Stimulated activated CD4-positive, alpha-beta T cell treated with anti-CD3 and anti-CD28 coated beads, Interleukin-1b, Interleukin-23, amount 100 ng/mL, for 1 hour (primary cell): ENCODE measurements at regions not wholly inside any gene's neighbourhood (a gene's known extent, or its start where the extent isn't known, plus 50 kb on each side); places are given as distances from the start of the nearest gene placed in this dataset.

Experiments used
- DNase-seq, 2 donors: peaks; one replicate each; pipeline ENCODE4 v3.0.0-alpha.2; 2020; ENCODE audit warnings: low read depth in 2 of 2

DNA sequence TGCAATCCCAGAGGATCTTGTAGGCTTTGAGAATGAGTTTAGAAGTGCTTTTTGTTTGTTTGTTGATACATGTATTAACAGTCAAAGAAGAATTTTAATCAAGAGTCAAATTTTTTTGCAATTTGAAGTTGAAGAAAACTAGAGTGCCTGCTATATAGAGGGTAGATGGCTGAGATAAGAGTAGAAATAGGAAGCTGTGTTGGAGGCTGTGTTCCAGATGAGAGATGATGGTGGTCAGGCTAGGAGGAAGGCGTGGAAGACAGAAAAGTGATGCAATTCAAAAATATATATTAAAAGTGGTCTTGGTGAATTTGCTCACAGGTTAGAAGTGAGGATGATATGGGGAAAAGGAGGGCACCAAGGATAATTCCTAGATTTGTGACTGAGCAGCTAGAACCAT lies 978.3 kb downstream of the BCL11A start:
- DNase-seq: no peak

DNA sequence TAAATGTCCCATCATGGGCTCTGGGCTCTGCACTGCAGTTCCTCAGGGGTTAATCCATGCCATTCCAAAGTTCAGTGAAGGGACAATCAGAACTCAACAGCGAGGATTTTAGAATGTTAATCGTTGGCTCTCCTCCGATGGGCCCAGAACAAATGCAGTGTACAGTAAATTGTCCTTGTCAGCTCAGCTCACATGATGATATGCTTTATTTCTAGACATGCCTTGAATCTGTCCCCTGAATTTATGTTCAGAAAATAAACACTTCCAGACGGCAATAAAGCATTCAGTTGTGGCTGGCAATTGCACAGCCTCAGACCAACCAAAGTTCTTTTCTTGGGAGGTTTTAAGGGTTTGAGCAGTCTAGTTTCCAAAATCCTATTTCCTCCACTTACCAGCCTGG lies 981.2 kb downstream of the BCL11A start:
- DNase-seq: no peak

DNA sequence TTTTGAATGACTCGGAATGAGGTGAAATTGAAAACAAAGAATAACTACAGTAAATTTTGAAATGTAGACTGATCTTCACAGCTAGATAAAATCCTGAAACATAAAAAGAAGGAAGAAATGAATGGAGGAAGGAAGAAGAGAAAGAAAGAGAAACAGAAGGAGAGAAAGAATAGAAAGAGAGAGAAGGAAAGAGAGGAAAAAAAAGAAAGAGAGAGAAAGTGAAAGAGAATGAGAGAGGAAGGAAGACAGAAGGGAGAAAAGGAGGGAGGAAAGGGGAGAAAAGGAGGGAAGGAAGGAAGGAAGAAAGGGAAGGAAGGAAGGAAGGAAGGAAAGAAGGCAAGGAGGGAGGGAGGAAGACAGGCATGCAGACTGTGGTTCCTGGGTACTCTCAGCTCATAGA lies 982.6 kb downstream of the BCL11A start:
- no peak for DNase-seq

DNA sequence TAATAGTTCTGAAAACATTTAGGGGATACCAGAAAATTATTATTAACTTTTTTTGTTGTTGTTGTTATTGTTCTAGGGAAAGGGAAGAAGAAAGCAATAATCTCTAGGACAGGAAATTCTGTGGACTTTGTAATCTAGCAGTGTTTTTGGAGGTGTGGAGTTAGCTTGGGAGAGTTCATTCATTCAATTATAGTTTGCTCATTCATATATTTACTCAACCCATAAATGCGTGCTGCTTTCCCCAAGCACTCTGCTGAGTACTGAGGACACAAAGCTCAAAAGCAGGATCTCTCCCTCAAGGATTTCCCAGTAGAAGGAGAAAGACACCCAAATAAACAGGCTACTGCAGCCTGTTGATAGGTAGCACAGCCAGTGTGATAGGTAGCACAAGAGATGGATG lies 984.3 kb downstream of the BCL11A start:
- DNase-seq: no peak

DNA sequence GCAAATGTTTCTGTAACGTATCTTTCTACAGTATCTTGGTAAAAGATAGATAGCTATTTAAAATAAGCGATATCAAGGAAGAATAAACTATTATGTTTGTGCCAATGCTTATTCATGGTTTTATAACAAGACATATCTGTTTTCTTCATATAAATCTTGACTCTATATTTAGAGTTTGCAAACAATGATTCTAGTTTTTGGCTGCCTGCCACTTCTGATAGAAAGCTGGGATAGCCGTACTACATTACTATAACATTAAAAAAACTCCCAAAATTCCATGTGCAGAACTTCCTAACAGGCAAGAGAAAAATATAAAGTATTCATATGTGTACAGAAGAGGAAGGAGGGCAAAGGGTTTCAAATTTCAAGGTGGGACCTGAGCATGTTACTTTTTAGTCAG lies 985.0 kb downstream of the BCL11A start:
- DNase-seq: no peak

DNA sequence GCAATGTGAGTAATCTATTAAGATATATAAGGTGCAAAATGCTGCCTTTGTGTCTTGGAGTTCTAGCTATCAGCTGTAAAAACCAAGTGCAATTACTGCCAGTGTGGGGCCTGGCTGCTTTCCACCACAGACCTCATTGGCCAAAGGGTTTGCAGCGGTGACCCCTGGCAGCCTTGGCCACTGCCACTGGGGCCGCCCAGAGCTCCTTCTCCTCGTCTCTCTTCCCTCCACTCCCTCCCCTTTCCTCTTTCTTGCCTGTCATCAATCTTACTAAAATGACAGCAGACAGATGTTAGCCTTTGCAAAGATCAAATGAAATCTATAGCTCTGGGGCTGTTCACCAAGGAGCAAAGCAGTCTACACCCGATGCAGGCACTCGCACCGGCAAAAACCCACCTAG lies 986.3 kb downstream of the BCL11A start:
- DNase-seq: no peak

DNA sequence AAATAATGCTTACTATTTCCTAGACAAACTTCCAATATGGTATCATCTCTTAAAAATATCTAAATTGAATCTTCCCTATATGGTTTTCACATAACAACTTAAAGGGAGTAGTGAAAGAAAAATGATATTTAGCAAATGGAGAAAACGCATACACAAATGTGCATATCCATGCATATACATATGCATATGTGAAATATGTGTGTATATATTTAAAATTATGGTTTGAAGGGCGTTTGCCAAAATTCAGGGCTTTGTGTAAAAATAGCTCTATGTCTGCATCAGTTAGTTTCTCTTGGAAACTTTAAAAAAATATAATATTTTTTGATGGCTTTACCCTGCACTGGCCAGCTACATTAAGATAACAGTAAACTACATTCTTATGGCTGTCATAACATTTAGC lies 986.7 kb downstream of the BCL11A start:
- no peak for DNase-seq

DNA sequence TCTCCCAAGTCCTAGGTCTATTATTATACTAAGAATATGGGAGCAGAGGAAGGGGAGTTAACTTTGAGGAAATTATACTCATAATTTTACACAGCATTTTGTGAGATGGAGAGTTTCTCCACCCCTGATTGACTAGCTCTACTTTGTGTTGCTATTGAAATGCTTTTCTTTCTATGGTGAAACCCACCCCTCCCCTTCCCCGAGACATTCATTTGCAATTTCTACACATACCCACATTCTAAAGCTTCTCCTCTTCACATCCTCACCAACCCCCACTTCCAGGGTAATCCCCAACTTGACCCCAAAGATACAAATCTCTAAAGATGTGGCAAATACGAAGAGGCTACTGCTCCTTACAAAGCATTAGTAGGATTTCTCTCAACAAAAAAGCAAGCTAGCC lies 992.2 kb downstream of the BCL11A start:
- no peak for DNase-seq

DNA sequence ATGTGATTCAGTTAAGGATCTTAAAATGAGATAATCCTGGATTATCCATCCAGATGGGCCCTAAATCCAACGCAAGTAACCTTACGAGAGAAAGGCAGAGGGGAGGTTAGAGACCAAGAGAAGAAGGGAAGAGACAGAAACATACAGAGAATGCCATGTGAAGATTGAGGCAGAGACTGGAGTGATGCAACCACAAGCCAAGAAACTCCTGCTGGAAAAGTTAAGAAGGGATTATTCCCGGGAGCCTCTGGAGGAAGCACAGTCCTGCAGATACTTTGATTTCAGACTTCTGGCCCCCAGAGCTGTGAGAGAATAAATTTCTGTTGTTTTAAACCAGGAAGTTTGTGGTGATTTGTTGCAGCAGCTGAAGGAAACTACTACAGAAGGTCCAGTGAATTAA lies 992.7 kb downstream of the BCL11A start:
- no peak for DNase-seq

DNA sequence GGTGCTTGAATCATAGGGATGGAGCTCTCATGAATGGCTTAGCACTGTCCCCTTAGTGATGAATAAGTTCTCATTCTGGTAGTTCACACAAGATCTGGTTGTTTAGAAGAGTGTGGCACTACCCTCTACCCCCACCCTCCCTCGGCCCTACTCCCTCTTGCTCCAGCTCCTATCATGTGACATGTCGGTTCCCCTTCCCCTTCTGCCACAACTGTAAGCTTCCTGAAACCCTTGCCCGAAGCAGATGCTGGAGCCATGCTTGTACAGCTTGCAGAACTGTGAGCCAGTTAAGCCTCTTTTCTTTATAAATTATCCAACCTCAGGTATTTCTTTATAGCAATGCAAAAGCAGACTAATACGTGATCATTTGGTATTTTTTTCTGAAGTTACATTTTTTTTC lies 1012.6 kb downstream of the BCL11A start:
- DNase-seq: no peak

DNA sequence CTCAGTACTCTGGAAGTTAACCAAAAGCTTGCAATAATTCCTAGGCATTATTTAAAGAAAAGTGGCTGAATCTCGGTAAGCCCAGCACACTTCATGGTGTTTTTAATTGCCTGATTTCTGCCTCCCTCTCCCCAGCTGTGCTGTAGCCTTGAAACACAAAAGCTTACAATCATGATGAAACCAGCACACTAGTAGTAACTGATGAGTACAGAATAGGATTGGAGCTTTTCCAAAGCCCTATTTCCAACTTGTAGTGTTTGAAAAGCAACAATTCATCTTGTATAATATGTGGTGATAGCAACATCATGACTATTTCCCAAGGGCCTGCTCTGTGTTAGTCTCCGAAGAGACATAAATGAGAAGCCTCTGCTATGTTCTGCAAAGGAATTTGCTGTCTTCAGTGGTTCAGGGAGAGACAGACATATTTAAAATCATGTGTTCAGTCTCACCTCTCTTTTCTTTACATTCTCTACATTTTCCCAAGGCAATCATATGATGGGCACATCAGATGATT lies 1015.0 kb downstream of the BCL11A start:
- DNase-seq: no peak

DNA sequence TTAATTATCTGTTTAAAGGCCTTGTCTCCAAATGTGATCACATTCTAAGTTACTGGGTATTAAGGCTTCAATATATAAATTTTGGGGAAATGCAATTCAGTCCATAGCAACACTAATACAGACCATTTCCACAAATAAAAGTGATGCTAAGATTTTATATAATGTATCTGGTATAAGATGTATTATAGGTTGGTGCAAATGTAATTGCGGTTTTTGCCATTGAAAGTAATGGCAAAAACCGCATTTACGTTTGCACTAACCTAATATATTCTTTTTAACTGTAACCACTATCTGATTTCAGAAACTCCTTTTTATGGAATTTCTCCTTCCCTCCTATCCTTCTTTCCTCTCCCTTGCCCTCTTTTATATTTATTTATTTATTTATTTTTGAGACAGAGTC lies 1020.6 kb downstream of the BCL11A start:
- no peak for DNase-seq

DNA sequence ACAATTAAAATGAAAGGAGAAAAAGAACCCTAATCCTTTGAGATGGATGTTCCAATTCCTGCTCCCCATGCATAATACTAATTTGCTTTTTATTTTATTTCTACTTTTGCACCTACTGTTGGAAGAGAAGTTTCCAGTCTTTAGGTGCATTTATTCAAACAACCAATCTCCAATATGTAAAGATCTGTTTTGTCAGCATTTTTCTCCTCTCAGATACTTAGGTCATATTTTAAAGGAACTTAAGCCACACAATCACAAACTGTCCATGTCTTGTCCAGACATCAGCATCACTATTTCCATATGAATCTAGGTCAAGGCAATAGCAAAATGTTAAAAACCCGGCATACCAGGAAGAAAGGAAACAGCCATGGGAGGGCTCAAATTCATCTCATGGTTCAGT lies 1023.2 kb downstream of the BCL11A start:
- DNase-seq: no peak

DNA sequence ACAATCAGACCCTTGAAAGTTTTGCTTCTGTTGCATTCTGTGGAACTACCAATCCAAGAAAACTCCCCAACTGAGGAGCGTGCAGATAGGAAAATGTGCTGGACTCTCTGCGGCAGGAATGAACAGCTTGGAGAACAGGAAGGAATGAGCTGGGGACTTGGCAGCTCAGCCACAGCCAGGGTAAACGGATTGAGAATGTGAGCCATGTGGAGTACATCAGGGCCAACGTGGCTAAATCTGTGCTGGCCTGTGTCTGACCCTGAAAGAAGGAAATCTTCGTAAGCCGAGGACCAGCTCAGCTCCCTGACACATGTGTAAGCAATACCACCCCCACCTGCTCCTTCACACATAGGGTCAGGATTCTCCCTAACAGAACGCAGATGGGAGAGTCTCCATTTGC lies 1023.7 kb downstream of the BCL11A start:
- no peak for DNase-seq

DNA sequence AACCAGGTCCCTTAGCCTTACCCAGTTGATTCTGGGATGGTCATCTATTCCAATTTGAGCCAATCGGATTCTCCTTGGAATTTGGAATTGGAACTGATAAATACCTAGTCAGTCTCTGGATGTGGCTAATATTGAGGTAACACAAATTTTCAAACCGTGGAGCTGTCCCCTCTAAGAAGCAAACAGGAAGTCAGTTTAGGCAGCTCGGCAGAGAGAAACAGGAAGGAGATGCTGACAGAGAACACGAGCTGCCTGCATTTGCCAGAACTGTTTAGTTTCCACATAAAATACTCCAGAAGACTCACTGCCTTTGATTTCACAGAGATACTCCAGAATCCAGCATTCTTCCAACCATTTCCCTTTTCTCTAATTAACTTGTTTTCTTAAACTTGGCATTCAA lies 1024.9 kb downstream of the BCL11A start:
- DNase-seq: no peak

DNA sequence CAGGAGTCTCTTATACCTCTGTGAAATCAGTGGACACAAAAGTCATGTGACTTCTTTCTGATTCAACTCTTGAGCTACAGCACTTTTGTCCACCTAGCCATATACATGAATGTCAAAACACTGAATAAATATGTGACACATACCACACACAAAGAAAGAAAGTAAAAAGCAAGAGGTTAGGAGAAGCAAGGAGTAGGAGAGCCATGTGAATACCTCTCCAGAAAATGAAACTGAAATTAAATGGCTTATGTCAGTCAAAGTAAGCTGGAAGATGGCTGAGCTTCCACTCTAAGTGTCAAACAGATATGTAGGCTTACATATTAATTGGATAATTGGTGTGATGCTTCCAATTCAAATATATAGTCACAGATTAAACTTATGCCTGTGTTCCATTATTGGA lies 1050.5 kb downstream of the BCL11A start:
- DNase-seq: no peak

DNA sequence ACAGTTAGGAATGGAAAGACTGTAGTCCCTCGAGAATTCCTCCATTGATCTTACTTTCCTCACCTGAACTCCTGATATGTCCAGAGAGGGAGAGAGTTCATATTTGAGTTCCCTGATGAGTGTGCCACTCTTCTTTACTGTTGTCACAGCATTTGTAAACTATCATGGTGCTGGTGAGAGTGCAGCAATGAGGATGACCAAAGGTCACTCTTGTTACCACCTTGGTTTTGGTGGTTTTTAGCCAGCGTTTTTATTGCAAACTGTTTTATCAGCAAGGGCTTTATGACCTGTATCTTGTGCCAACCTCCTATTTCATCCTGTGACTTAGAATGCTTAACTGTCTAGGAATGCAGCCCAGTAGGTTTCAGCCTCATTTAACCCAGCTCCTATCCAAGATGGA lies 1062.5 kb downstream of the BCL11A start:
- no peak for DNase-seq

DNA sequence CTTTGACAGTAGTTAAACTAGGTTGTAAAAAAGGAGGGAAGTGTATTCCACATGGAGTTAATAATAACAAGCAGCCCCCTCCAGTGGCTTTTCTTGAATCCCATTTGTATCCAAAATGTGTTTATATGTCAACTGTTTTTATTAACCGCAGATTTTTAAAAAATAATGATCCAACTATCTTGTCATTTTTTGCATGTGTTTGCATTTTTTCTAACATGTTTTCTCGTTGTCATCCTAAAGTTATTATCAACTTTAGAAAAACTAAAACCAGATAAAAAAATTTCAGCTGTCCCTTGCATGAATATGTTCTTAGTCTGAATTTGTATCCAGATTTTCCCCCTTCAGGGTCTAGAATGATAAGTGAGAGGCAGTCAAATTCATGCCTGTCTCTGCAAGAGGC lies 1063.3 kb downstream of the BCL11A start:
- DNase-seq: no peak

DNA sequence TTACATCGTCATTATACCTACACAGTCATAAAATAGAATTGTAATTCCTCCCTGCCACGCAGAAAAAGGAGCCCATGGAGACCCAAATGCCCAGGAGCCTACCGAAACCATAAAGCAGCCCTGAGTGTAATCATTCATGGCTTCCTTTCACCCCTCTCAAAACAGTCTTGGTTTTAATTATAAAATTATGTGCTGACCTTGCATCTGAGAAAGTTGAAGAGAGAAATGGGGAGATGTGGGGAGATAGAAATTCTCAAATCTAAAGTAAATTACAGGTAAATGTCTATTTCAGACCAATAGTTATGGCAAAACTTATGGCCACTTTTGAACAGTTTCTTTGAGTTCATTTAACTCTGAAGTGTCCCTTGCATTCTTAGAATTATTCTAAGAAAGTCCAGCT lies 1068.8 kb downstream of the BCL11A start:
- no peak for DNase-seq

DNA sequence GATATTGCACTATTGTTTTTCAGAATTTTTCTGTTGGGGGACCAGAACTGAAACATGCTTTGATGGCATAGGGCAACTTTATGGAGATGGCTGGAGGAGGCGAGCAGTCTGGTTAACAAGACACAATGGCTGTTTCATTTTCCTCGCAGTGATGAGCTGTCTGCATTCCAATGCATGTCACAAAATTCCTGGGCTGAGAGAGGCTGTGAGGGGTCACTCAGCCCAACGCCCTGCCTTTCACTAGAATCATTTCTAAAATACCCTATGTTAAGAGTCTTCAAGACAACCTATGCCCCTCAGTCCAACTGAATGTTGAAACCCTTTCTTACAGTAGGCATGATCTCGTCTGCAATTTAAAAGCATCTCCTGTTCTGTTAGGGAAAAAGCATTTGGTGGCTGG lies 1090.0 kb downstream of the BCL11A start:
- DNase-seq: no peak

DNA sequence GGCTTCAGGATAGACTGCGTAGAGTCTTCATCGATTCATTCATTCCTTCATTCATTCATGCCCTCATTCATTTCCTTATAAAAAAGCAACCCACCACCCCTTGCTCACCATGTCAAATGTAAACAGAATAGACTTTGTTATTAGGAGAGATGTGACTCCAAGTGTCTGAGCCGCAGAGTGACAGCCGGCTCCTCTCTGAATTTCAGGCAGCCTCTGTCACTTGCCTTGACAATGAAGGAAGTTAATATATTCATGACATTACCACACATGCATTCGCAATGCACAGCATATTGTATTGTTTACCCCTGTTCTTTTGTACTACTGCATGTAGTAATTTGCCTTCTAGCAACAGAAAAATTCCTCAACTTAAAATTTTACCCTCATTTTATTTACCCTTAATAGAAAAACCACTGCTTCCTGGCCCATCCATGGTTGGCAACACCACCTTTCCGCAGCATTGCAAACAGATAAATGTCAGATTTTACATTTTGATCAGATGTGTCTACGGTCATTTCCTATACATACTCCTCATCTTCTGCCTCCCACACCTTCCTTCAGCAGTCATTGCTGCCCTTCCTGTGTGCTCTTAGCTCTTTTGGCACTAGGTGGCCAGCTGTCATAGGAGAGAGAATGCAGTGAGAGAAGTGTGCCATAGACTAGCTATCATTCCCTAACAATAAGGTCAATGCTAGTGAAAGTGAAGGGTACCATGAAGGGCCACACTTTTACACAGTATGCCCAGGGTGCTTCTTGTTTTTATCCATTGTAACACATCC lies 1090.8 kb downstream of the BCL11A start:
- DNase-seq: no peak

DNA sequence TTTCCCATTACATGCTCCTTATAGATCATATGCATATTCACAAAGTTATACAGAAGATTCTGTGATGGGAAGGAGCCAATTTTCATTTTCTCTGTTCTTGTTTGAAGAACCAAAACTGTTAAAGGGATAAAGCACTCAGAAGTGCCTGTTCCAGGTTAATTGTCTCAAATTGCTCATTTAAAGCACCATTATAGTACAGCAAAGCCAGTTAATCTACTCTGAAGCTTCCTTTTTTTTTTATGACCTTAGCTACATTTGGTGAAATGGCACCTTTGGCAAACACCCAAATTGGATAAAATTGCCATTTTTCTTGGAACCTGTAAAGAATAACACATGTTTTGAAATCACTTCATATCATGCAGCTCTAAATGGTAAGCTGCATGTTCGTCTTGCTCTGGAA lies 1092.3 kb downstream of the BCL11A start:
- DNase-seq: no peak

DNA sequence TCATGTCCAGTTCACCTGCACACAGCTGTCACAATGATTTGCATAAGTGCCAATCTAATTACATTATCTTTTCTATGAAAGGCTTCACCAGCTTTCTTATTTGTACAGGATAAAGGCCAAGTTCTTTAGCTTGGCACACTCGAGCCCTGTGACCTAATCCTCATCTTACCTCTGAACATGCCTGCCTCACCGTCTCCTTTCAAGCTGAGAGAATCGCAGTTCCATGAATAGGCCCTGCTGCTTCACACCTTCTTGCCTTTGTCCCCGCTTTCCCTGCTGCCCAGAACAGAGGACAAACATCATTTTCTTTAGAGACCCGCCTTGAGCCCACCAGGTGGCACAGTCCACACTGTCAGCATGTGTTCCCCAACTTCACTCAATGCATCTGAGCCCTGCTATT lies 1094.7 kb downstream of the BCL11A start:
- no peak for DNase-seq

DNA sequence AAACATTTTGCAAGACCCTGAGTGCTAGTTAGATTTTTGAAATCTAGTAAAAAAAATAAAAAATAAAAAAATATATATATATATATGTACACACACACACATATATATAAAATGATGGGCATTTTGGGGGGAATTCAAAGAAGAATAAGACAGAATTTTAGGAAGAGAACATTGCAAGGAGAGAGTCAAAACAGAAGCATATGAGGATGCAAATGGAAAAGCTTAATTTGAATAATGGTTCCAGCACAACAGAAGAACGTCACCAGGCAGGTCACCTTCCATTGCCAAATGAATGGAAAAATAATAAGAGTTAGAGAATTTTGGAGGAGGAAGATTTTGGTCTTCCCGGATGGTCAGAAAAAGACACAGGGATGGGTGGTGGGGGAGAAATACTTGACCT lies 1097.2 kb downstream of the BCL11A start:
- no peak for DNase-seq
